ENCODE measurements at regions not wholly inside any gene's neighbourhood (a gene's known extent, or its start where the extent isn't known, plus 50 kb on each side); places are given as distances from the start of the nearest gene placed in this dataset.

DNA sequence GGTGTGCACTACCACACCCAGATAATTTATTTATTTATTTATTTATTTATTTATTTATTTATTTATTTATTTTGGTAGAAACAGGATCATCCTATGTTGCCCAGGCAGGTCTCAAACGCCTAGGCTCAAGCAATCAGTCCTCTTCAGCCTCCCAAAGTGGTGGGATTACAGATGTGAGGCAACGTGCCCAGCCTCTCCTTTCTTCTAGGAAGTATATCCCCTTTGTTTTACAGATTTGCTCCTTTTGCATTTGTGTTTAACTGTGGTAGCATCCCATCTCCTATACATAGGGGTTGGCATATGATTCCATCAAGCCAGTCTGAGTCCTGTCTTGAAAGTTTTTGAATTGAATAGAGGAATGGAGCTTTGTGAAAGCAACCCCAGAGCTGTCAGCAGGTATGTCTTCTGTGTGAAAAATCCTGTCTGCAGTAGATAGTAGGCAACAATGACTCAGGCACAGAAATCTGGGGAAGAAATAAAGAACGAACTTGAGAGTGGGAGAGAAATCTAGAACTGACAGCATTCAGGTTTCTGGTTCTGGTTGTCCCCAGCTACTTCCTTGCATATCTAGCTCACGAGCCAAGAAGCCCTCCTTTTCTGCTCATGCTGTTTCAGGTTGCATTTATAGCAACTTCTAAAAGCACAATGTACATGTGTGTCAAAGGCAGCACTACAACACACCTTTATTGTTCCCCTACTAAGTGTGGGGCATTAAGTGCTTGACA lies 113.7 kb upstream of the LSM6 start:
- TF ChIP-seq, protein P1, sequence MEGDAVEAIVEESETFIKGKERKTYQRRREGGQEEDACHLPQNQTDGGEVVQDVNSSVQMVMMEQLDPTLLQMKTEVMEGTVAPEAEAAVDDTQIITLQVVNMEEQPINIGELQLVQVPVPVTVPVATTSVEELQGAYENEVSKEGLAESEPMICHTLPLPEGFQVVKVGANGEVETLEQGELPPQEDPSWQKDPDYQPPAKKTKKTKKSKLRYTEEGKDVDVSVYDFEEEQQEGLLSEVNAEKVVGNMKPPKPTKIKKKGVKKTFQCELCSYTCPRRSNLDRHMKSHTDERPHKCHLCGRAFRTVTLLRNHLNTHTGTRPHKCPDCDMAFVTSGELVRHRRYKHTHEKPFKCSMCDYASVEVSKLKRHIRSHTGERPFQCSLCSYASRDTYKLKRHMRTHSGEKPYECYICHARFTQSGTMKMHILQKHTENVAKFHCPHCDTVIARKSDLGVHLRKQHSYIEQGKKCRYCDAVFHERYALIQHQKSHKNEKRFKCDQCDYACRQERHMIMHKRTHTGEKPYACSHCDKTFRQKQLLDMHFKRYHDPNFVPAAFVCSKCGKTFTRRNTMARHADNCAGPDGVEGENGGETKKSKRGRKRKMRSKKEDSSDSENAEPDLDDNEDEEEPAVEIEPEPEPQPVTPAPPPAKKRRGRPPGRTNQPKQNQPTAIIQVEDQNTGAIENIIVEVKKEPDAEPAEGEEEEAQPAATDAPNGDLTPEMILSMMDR (IDR thresholded peaks at IDR 0.05; ENCODE audit: insufficient read depth, low read length, poor library complexity, severe bottlenecking) = no peak
- TF ChIP-seq EZH2phosphoT487 (conservative IDR thresholded peaks at IDR 0.05; ENCODE audit: low read length) = no peak
- Histone ChIP-seq H3F3A (ENCODE audit: insufficient read depth) (peaks cover 38% of the 10 kb centered on the region), H3K9ac (ENCODE audit: low read length) (peak overlapping the region; percentile 67), H3K27ac (ENCODE audit: low read depth, low read length) (peak overlapping the region; percentile 98), H2AFZ (ENCODE audit: low read depth, low read length, severe bottlenecking) (peak overlapping the region; percentile 80), H3K36me3 (ENCODE audit: low read length) (no peaks in the 10 kb centered on the region), H4K20me1 (ENCODE audit: low read depth, low read length) (no peaks in the 10 kb centered on the region), H3K9me3 (ENCODE audit: insufficient read depth, low read length) (no peaks in the 10 kb centered on the region), H3K27me3 (ENCODE audit: low read length) (no peaks in the 10 kb centered on the region), H3K4me3 (ENCODE audit: insufficient read depth, low read length, poor library complexity, severe bottlenecking) (no peak overlapping the region), H3K79me2 (ENCODE audit: insufficient read depth, low read length) (peaks cover 20% of the 10 kb centered on the region; the same call in 1 of the 2 replicates), H3K9me2 (replicated peaks; ENCODE audit: insufficient read depth, low read length) (no peaks in the 10 kb centered on the region), H3K4me2 (ENCODE audit: low read depth, low read length, poor library complexity, severe bottlenecking) (peak overlapping the region; percentile 91)

DNA sequence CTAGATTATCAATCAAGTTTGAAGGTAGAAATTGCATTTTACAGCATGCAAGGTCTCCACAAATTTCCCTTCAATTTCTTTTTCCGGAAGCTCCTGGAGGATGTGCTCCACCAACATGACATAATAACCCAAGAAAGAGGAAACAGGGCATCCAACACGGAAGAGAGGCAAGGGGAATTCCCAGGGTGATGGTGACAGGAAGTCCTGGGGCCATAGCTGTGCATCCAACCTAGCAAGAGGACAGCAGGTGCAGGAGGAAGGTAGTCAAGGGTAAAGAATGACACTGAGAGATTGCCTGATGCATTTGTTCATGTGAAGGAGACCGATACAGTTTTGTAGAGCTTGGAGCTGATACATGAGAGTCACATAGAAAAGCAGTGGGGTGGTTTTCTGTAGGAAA lies 115.7 kb upstream of the LSM6 start:
- Histone ChIP-seq H3K27me3 (ENCODE audit: low read length) (no peaks in the 10 kb centered on the region), H4K20me1 (ENCODE audit: low read depth, low read length) (no peaks in the 10 kb centered on the region), H2AFZ (ENCODE audit: low read depth, low read length, severe bottlenecking) (no peak overlapping the region), H3K4me2 (ENCODE audit: low read depth, low read length, poor library complexity, severe bottlenecking) (peak overlapping the region; percentile 91), H3K9ac (ENCODE audit: low read length) (peak overlapping the region; percentile 67), H3K4me3 (ENCODE audit: insufficient read depth, low read length, poor library complexity, severe bottlenecking) (peak overlapping the region; percentile 48), H3K79me2 (ENCODE audit: insufficient read depth, low read length) (peaks cover 20% of the 10 kb centered on the region; the same call in 1 of the 2 replicates), H3F3A (ENCODE audit: insufficient read depth) (peaks cover 47% of the 10 kb centered on the region), H3K36me3 (ENCODE audit: low read length) (peaks cover 10% of the 10 kb centered on the region; the same call in 1 of the 2 replicates), H3K9me2 (replicated peaks; ENCODE audit: insufficient read depth, low read length) (no peaks in the 10 kb centered on the region), H3K27ac (ENCODE audit: low read depth, low read length) (peak overlapping the region; percentile 98), H3K9me3 (ENCODE audit: insufficient read depth, low read length) (no peaks in the 10 kb centered on the region)
- TF ChIP-seq, protein P1 (IDR thresholded peaks at IDR 0.05; ENCODE audit: insufficient read depth, low read length, poor library complexity, severe bottlenecking) = no peak
- TF ChIP-seq EZH2phosphoT487 (conservative IDR thresholded peaks at IDR 0.05; ENCODE audit: low read length) = no peak

DNA sequence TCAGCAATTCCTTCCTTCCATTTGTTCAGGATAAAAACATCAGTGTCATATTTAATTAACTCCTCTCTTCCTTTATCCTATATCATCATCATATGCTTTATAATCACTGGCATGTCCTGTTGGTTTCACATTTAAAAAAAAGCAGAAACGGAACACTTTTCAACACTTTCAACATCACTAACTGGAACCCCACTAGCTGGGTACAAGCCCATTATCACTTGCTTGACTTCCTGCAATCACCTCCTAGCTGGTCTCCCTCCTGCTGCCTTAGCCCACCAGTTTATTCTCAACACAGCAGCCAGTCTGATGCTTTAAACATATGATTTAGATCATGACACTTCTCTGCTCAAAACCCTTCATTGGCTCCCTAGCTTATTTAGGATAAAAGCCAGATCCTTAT lies 116.4 kb upstream of the LSM6 start:
- H3K4me3 ChIP-seq (ENCODE audit: insufficient read depth, low read length, poor library complexity, severe bottlenecking) = peak overlapping the region; percentile 48
- H3K36me3 ChIP-seq (ENCODE audit: low read length) = peaks cover 10% of the 10 kb centered on the region; the same call in 1 of the 2 replicates
- H3F3A ChIP-seq (ENCODE audit: insufficient read depth) = peaks cover 54% of the 10 kb centered on the region
- peaks cover 20% of the 10 kb centered on the region; the same call in 1 of the 2 replicates for H3K79me2 ChIP-seq (ENCODE audit: insufficient read depth, low read length)
- H2AFZ ChIP-seq (ENCODE audit: low read depth, low read length, severe bottlenecking) = no peak overlapping the region
- TF ChIP-seq, protein P1 (IDR thresholded peaks at IDR 0.05; ENCODE audit: insufficient read depth, low read length, poor library complexity, severe bottlenecking) = no peak
- TF ChIP-seq EZH2phosphoT487 (conservative IDR thresholded peaks at IDR 0.05; ENCODE audit: low read length) = no peak
- peak overlapping the region; percentile 67 for H3K9ac ChIP-seq (ENCODE audit: low read length)
- no peaks in the 10 kb centered on the region for H3K9me3 ChIP-seq (ENCODE audit: insufficient read depth, low read length)
- H3K27me3 ChIP-seq (ENCODE audit: low read length) = no peaks in the 10 kb centered on the region
- peak overlapping the region; percentile 91 for H3K4me2 ChIP-seq (ENCODE audit: low read depth, low read length, poor library complexity, severe bottlenecking)
- no peaks in the 10 kb centered on the region for H4K20me1 ChIP-seq (ENCODE audit: low read depth, low read length)
- peak overlapping the region; percentile 98 for H3K27ac ChIP-seq (ENCODE audit: low read depth, low read length)
- H3K9me2 ChIP-seq (replicated peaks; ENCODE audit: insufficient read depth, low read length) = no peaks in the 10 kb centered on the region

Data from SU-DHL-6 (cell line).